Keratinocyte (primary cell): ENCODE measurements at regions not wholly inside any gene's neighbourhood (a gene's known extent, or its start where the extent isn't known, plus 50 kb on each side); places are given as distances from the start of the nearest gene placed in this dataset.

ENCODE experiments used
- DNase-seq: peaks from one replicate; pipeline ENCODE4 v3.0.0-alpha.2; 2011; ENCODE audit warnings: low read depth, missing footprints, low spot score
- FAIRE-seq: peaks from 2 replicates; lab custom pipeline; 2011; peaks lifted over from hg19 to GRCh38; lab: Jason Lieb, UNC
- H2AFZ ChIP-seq: 2 replicates; pipeline ENCODE4 v1.6.0; 2012; ENCODE audit warnings: low read length, control low read depth, inconsistent platforms; ENCODE audit not compliant: control insufficient read depth
- H3K27ac ChIP-seq: 2 replicates; pipeline ENCODE4 v1.5.1; 2011; ENCODE audit warnings: low read length; ENCODE audit not compliant: control insufficient read depth, insufficient read depth
- H3K27me3 ChIP-seq: 3 replicates; pipeline ENCODE4 v1.6.0; 2011; ENCODE audit warnings: low read length; ENCODE audit not compliant: control insufficient read depth, insufficient read depth; ENCODE audit errors: extremely low read depth
- H3K36me3 ChIP-seq, 2 experiments: 2 replicates in 1 of 2; 3 replicates in 1 of 2; pipeline ENCODE4 v1.5.1; 2011; ENCODE audit warnings: low read length in 2 of 2, mild to moderate bottlenecking in 1 of 2; ENCODE audit not compliant: control insufficient read depth in 2 of 2, insufficient read depth in 2 of 2; ENCODE audit errors: extremely low read depth in 1 of 2
- H3K4me1 ChIP-seq: 3 replicates; pipeline ENCODE4 v1.5.1; 2011; ENCODE audit warnings: low read length; ENCODE audit not compliant: control insufficient read depth, insufficient read depth; ENCODE audit errors: extremely low read depth
- H3K4me2 ChIP-seq: 3 replicates; pipeline ENCODE4 v1.6.0; 2011; ENCODE audit warnings: low read depth, low read length; ENCODE audit not compliant: control insufficient read depth, insufficient read depth; ENCODE audit errors: extremely low read depth
- H3K4me3 ChIP-seq, 3 experiments: fragments of 200-600 bp in 1 of 3; sonication (generic) in 1 of 3; 2 replicates in 2 of 3; 3 replicates in 1 of 3; pipeline ENCODE4 v1.5.1; 2011 to 2016; ENCODE audit warnings: low read length in 3 of 3, mild to moderate bottlenecking in 3 of 3, control low read depth in 2 of 3, inconsistent platforms in 1 of 3, low read depth in 1 of 3, mixed read lengths in 1 of 3, mixed run types in 1 of 3, moderate library complexity in 1 of 3; ENCODE audit not compliant: control insufficient read depth in 2 of 3, insufficient read depth in 2 of 3; ENCODE audit errors: extremely low read depth in 1 of 3
- H3K79me2 ChIP-seq: 2 replicates; pipeline ENCODE4 v1.6.0; 2012; ENCODE audit warnings: low read length; ENCODE audit not compliant: control insufficient read depth, insufficient read depth
- H3K9ac ChIP-seq: 3 replicates; pipeline ENCODE4 v1.6.0; 2011; ENCODE audit warnings: low read length; ENCODE audit not compliant: control insufficient read depth, insufficient read depth; ENCODE audit errors: extremely low read depth
- H3K9me1 ChIP-seq: 3 replicates; pipeline ENCODE4 v1.6.0; 2011; ENCODE audit warnings: low read length; ENCODE audit not compliant: control insufficient read depth, insufficient read depth; ENCODE audit errors: extremely low read depth
- H3K9me3 ChIP-seq: 2 replicates; pipeline ENCODE4 v1.5.1; 2012; ENCODE audit warnings: low read depth, low read length; ENCODE audit not compliant: control insufficient read depth
- H4K20me1 ChIP-seq: 3 replicates; pipeline ENCODE4 v1.6.0; 2011; ENCODE audit warnings: low read length; ENCODE audit not compliant: control insufficient read depth, insufficient read depth; ENCODE audit errors: extremely low read depth
- CTCF ChIP-seq, 3 experiments: IDR thresholded peaks in 1 of 3; conservative IDR thresholded peaks in 1 of 3; optimal IDR thresholded peaks in 1 of 3; 2 replicates in 2 of 3; 3 replicates in 1 of 3; pipeline versions ENCODE3 to v1.5.1; 2011; ENCODE audit warnings: low read length in 3 of 3, mild to moderate bottlenecking in 3 of 3, moderate library complexity in 2 of 3, control low read depth in 1 of 3, inconsistent platforms in 1 of 3; ENCODE audit not compliant: insufficient read depth in 2 of 3; ENCODE audit errors: extremely low read depth in 1 of 3
- EZH2 ChIP-seq: IDR thresholded peaks from one replicate; pipeline ENCODE4 v1.6.1; 2012; ENCODE audit warnings: inconsistent platforms, mild to moderate bottlenecking, low read length, moderate library complexity
- dilution Hi-C: fragments of 300-500 bp; cut with MboI; formaldehyde crosslinking; loops from one replicate; pipeline ENCODE4 v1.7.0; 2020; ENCODE audit warnings: low sequenced_read_pairs; ENCODE audit not compliant: extremely low pct_ligation_motif_present

GRCh38 chr1:30809514-30810263 is 52.1 kb upstream of the LAPTM5 start:
- FAIRE-seq: peak; percentile 88

DNA sequence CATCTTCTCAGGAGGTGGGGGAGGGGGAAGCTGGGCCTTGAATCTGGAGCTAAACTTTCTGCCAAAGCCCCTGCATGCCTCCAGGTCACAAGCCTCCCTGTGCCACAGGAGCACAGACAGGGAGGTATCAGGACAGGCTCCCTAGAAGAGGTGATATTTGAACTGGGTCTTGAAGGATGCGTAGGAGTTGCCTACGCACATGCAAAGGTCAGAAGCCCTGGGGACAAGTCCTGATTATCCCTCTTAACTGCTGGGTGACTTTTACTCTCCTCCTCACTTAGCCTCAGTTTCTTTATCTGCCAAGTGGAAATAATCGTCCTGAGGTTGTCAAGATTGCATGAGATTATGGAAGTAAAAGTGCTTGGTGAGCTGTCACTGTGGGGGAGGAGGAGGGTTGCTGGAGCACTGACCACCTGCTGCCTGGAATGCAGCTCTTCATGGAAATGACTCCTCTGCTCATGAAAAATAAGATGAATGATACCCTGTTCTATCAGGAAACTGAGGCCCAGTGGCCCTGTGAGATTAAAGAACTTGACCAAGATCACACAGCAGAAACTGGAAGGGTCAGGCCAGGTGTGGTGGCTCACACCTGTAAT is 50.6 kb upstream of the LAPTM5 start:
- peaks cover 11% of the 10 kb centered on the region for H3K4me1 ChIP-seq
- no peak for DNase-seq
- no peak overlapping the region for H3K9ac ChIP-seq
- no peaks in the 10 kb centered on the region for H3K9me3 ChIP-seq
- H3K36me3 ChIP-seq: no peaks in the 10 kb centered on the region
- H3K79me2 ChIP-seq: no peaks in the 10 kb centered on the region
- dilution Hi-C loops: loop anchor here (25.0 kb wide), 1 partner anchor 104 kb away; the partner anchor contains the start of gene SDC3
- H3K4me2 ChIP-seq: no peak overlapping the region
- no peak overlapping the region for H3K4me3 ChIP-seq
- no peak for TF ChIP-seq EZH2
- no peak for TF ChIP-seq CTCF (optimal IDR thresholded peaks at IDR 0.05 in 1 of 3, IDR thresholded peaks at IDR 0.05 in 1 of 3, conservative IDR thresholded peaks at IDR 0.05 in 1 of 3; ENCODE audit: extremely low read depth in 1 of 3, insufficient read depth in 2 of 3, low read length in 3 of 3)
- H3K27ac ChIP-seq: no peak overlapping the region
- no peak overlapping the region for H2AFZ ChIP-seq
- peaks cover 37% of the 10 kb centered on the region for H3K27me3 ChIP-seq
- H3K9me1 ChIP-seq: no peaks in the 10 kb centered on the region
- peak; percentile 41 for FAIRE-seq
- no peaks in the 10 kb centered on the region for H4K20me1 ChIP-seq

More at GRCh38 chr1:30809514-30810263, 52.1 kb upstream of the LAPTM5 start:
- Histone ChIP-seq H3K36me3 (no peaks in the 10 kb centered on the region), H3K4me3 (no peak overlapping the region), H4K20me1 (no peaks in the 10 kb centered on the region), H3K27ac (no peak overlapping the region), H3K9me1 (no peaks in the 10 kb centered on the region), H3K9ac (no peak overlapping the region), H2AFZ (no peak overlapping the region), H3K79me2 (no peaks in the 10 kb centered on the region), H3K9me3 (no peaks in the 10 kb centered on the region), H3K27me3 (peaks cover 50% of the 10 kb centered on the region), H3K4me1 (peaks cover 11% of the 10 kb centered on the region), H3K4me2 (peak overlapping the region; percentile 26)
- dilution Hi-C loops: loop anchor here (25.0 kb wide), 1 partner anchor 103 kb away; the partner anchor contains the start of gene SDC3
- DNase-seq: no peak
- TF ChIP-seq CTCF (optimal IDR thresholded peaks at IDR 0.05 in 1 of 3, IDR thresholded peaks at IDR 0.05 in 1 of 3, conservative IDR thresholded peaks at IDR 0.05 in 1 of 3; ENCODE audit: extremely low read depth in 1 of 3, insufficient read depth in 2 of 3, low read length in 3 of 3): no peak
- TF ChIP-seq EZH2: no peak
